ENCODE measurements at regions not wholly inside any gene's neighbourhood (a gene's known extent, or its start where the extent isn't known, plus 50 kb on each side); places are given as distances from the start of the nearest gene placed in this dataset.

DNA sequence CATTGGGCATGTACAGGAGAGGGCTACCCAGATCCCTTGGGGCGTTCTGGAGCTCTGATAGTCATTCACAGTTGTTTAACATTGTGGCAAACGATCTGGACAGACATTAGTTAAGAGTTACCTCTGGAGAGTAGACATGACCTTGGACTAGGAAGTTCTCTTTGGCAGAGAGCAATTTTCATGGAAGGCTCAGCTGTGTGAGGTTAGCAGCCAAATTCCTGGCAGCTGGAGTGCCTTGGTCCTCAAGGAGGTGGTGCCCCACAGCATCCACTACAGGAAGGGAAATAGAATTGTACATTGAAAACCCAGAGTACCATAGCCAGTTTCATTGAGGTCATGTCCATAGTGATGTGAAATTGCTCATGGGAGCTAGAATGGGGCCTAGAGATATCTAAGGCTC, 82.8 kb downstream of the BLID start:
- Mint-ChIP-seq H3K27me3 (peaks cover 3% of the 10 kb centered on the region), H3K4me3 (ENCODE audit: low read depth) (no peak overlapping the region), H3K4me1 (ENCODE audit: low read depth) (peaks cover 2% of the 10 kb centered on the region), H3K27ac (no peak overlapping the region), H3K9me3 (ENCODE audit: low read depth) (no peaks in the 10 kb centered on the region), H3K36me3 (ENCODE audit: insufficient read depth) (no peaks in the 10 kb centered on the region)
- no peak for DNase-seq (ENCODE audit: low spot score, unreplicated experiment)
- TF ChIP-seq, protein P1, sequence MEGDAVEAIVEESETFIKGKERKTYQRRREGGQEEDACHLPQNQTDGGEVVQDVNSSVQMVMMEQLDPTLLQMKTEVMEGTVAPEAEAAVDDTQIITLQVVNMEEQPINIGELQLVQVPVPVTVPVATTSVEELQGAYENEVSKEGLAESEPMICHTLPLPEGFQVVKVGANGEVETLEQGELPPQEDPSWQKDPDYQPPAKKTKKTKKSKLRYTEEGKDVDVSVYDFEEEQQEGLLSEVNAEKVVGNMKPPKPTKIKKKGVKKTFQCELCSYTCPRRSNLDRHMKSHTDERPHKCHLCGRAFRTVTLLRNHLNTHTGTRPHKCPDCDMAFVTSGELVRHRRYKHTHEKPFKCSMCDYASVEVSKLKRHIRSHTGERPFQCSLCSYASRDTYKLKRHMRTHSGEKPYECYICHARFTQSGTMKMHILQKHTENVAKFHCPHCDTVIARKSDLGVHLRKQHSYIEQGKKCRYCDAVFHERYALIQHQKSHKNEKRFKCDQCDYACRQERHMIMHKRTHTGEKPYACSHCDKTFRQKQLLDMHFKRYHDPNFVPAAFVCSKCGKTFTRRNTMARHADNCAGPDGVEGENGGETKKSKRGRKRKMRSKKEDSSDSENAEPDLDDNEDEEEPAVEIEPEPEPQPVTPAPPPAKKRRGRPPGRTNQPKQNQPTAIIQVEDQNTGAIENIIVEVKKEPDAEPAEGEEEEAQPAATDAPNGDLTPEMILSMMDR (IDR thresholded peaks at IDR 0.05; ENCODE audit: unreplicated experiment) = no peak

DNA sequence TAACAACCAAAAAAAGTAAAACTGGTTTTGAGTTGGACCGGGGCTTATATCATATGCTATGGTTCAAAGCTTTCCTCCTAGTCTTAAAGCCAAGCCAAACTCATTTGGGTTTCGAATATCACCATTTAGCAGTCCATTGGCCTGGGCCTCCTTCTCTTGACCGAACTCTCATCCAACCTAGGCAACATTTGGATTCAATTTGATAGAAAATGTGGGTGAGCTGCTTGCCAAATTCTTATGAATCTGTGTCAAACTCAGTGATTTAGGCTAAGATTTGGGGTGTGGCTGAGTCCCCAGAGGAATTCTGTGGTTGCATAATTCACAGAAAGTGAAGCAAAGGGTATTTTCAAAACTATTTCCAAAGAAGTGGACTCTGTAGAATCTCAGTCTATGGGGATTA, 83.7 kb downstream of the BLID start:
- no peaks in the 10 kb centered on the region for H3K36me3 Mint-ChIP-seq (ENCODE audit: insufficient read depth)
- no peak overlapping the region for H3K4me3 Mint-ChIP-seq (ENCODE audit: low read depth)

DNA sequence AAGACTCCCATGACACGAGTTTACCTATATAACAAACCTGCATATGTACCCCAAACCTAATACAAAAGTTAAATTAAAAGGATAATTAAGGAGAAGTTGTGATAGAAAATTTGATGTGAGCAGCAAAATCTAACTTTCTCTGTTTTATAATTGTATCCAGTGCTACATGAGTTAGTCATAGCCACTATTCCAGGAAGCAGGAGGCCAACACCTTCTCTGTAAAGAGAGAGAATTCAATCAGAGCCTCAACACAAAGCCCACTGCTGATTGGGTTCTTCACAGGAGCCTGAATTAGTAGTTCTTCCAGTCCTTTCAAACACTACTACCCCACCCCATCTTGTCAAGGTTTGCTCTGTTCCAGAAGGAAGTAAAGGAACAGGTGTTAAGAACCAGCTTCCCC, 84.2 kb downstream of the BLID start:
- Mint-ChIP-seq H3K9me3 (ENCODE audit: low read depth) (no peaks in the 10 kb centered on the region), H3K36me3 (ENCODE audit: insufficient read depth) (no peaks in the 10 kb centered on the region), H3K4me1 (ENCODE audit: low read depth) (no peaks in the 10 kb centered on the region), H3K27ac (no peak overlapping the region), H3K4me3 (ENCODE audit: low read depth) (no peak overlapping the region), H3K27me3 (peaks cover 5% of the 10 kb centered on the region)
- TF ChIP-seq, protein P1 (IDR thresholded peaks at IDR 0.05; ENCODE audit: unreplicated experiment) = no peak
- DNase-seq (ENCODE audit: low spot score, unreplicated experiment) = no peak

More for the DNA sequence above, 83.7 kb downstream of the BLID start:
- Mint-ChIP-seq H3K27ac (no peak overlapping the region), H3K9me3 (ENCODE audit: low read depth) (no peaks in the 10 kb centered on the region), H3K4me1 (ENCODE audit: low read depth) (no peaks in the 10 kb centered on the region), H3K27me3 (peaks cover 3% of the 10 kb centered on the region)
- TF ChIP-seq, protein P1 (IDR thresholded peaks at IDR 0.05; ENCODE audit: unreplicated experiment) = no peak
- no peak for DNase-seq (ENCODE audit: low spot score, unreplicated experiment)

GRCh38 chr11:122030286-122030685, 85.7 kb downstream of the BLID start:
- H3K27me3 Mint-ChIP-seq = peaks cover 10% of the 10 kb centered on the region
- H3K36me3 Mint-ChIP-seq (ENCODE audit: insufficient read depth) = no peaks in the 10 kb centered on the region
- no peaks in the 10 kb centered on the region for H3K9me3 Mint-ChIP-seq (ENCODE audit: low read depth)
- TF ChIP-seq, protein P1 (IDR thresholded peaks at IDR 0.05; ENCODE audit: unreplicated experiment) = no peak
- no peak overlapping the region for H3K4me3 Mint-ChIP-seq (ENCODE audit: low read depth)
- H3K4me1 Mint-ChIP-seq (ENCODE audit: low read depth) = no peaks in the 10 kb centered on the region
- no peak overlapping the region for H3K27ac Mint-ChIP-seq
- no peak for DNase-seq (ENCODE audit: low spot score, unreplicated experiment)

- Mint-ChIP-seq H3K27me3 (peaks cover 10% of the 10 kb centered on the region), H3K9me3 (ENCODE audit: low read depth) (no peaks in the 10 kb centered on the region), H3K27ac (no peak overlapping the region), H3K4me3 (ENCODE audit: low read depth) (no peak overlapping the region), H3K36me3 (ENCODE audit: insufficient read depth) (no peaks in the 10 kb centered on the region), H3K4me1 (ENCODE audit: low read depth) (no peaks in the 10 kb centered on the region)
- DNase-seq (ENCODE audit: low spot score, unreplicated experiment) = no peak
- TF ChIP-seq, protein P1 (IDR thresholded peaks at IDR 0.05; ENCODE audit: unreplicated experiment) = no peak
These were observed 87.5 kb downstream of the BLID start for GRCh38 chr11:122028545-122028944.

All from progenitor cell of endocrine pancreas (in vitro differentiated cells).